ENCODE measurements at regions not wholly inside any gene's neighbourhood (a gene's known extent, or its start where the extent isn't known, plus 50 kb on each side); places are given as distances from the start of the nearest gene placed in this dataset.

DNA sequence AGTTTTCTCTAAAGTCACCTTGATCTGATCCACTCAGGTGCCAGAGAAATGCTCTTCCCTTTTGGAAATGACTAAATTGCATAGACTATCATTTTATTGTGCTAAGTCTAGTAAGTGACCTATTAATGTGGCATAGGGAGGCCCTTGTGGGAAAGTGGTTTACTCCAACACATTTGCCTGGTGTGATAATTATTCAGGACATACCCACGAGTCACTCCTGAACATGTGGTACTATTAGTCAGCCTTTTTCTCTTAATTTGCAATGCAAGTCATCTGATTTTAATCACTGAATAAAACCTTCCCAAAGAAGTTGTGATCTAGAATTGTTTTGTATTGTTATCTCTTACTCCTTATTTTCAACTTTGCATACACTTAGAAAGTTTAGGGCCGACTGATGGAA is 148.7 kb downstream of the OR4C45 start:
- no peak for DNase-seq
- no peak overlapping the region for H3K4ac ChIP-seq (ENCODE audit: low read depth, low read length)
- no peak overlapping the region for H3K4me2 ChIP-seq (ENCODE audit: insufficient read depth, insufficient read length, low read length)
- no peak overlapping the region for H2AFZ ChIP-seq (ENCODE audit: low read length)
- no peak overlapping the region for H2BK5ac ChIP-seq (ENCODE audit: insufficient read length, low read length)
- Mint-ChIP-seq H3K36me3 (ENCODE audit: insufficient read depth in 1 of 3, low read depth in 3 of 3) (peaks cover 16 to 30% (median 22%) of the 10 kb centered on the region in 3 experiments), H3K27ac (no peak overlapping the region), H3K4me1 (no peaks in the 10 kb centered on the region), H3K27me3 (ENCODE audit: low read depth) (no peaks in the 10 kb centered on the region; the same call in 1 of the 2 replicates), H3K4me3 (no peak overlapping the region), H3K9me3 (peaks cover 64% of the 10 kb centered on the region in 2 experiments)
- no peak overlapping the region for H3K27ac ChIP-seq (ENCODE audit: insufficient read length, low read depth, low read length)
- no peak overlapping the region for H2BK15ac ChIP-seq (ENCODE audit: low read depth, low read length)
- no peak overlapping the region for H3K18ac ChIP-seq (ENCODE audit: insufficient read length, low read depth, low read length)
- H3K4me1 ChIP-seq (ENCODE audit: insufficient read depth, low read length): no peaks in the 10 kb centered on the region
- no peak overlapping the region for H2AK5ac ChIP-seq (ENCODE audit: insufficient read length, low read length)
- H3K79me1 ChIP-seq (ENCODE audit: insufficient read depth, low read depth, low read length, poor library complexity, severe bottlenecking): no peaks in the 10 kb centered on the region
- no peak overlapping the region for H2BK12ac ChIP-seq (ENCODE audit: insufficient read length, low read depth, low read length)
- no peak overlapping the region for H2BK20ac ChIP-seq (ENCODE audit: low read depth, low read length, poor library complexity, severe bottlenecking)
- H3K79me2 ChIP-seq (ENCODE audit: insufficient read depth, low read length): no peaks in the 10 kb centered on the region
- H3K23ac ChIP-seq (ENCODE audit: insufficient read length, low read depth, low read length): no peak overlapping the region
- no peak overlapping the region for H4K91ac ChIP-seq (ENCODE audit: insufficient read length, low read depth, low read length)
- no peaks in the 10 kb centered on the region for H4K20me1 ChIP-seq (ENCODE audit: control insufficient read depth, insufficient read depth, insufficient read length)
- no peak overlapping the region for H3K56ac ChIP-seq (ENCODE audit: insufficient read length, low read depth, low read length)
- no peak overlapping the region for H3K14ac ChIP-seq (ENCODE audit: insufficient read depth, low read length)
- H4K5ac ChIP-seq (ENCODE audit: insufficient read length, low read depth, low read length): no peak overlapping the region
- TF ChIP-seq, protein P1, sequence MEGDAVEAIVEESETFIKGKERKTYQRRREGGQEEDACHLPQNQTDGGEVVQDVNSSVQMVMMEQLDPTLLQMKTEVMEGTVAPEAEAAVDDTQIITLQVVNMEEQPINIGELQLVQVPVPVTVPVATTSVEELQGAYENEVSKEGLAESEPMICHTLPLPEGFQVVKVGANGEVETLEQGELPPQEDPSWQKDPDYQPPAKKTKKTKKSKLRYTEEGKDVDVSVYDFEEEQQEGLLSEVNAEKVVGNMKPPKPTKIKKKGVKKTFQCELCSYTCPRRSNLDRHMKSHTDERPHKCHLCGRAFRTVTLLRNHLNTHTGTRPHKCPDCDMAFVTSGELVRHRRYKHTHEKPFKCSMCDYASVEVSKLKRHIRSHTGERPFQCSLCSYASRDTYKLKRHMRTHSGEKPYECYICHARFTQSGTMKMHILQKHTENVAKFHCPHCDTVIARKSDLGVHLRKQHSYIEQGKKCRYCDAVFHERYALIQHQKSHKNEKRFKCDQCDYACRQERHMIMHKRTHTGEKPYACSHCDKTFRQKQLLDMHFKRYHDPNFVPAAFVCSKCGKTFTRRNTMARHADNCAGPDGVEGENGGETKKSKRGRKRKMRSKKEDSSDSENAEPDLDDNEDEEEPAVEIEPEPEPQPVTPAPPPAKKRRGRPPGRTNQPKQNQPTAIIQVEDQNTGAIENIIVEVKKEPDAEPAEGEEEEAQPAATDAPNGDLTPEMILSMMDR (conservative IDR thresholded peaks at IDR 0.05): no peak
- H3K23me2 ChIP-seq (ENCODE audit: insufficient read length, low read depth, low read length, poor library complexity, severe bottlenecking): no peaks in the 10 kb centered on the region
- H3K9me3 ChIP-seq (ENCODE audit: control insufficient read depth, low read depth, low read length): peaks cover 59% of the 10 kb centered on the region
- no peak overlapping the region for H3K9ac ChIP-seq (ENCODE audit: extremely low read depth, insufficient read length, low read length)
- H3K27me3 ChIP-seq (ENCODE audit: insufficient read depth, low read length): no peaks in the 10 kb centered on the region
- WGBS (ENCODE audit: extremely low coverage, insufficient read length, low lambda C conversion rate): no CpG with 5 or more reads among the region's 2 CpGs
- H4K8ac ChIP-seq (replicated peaks; ENCODE audit: insufficient read length, low read depth, low read length): no peak overlapping the region
- no peak overlapping the region for H2BK120ac ChIP-seq (ENCODE audit: low read depth, low read length, poor library complexity, severe bottlenecking)
- H3T11ph ChIP-seq (ENCODE audit: low read length): no peak overlapping the region

Data from H9 (cell line).